ENCODE measurements at regions not wholly inside any gene's neighbourhood (a gene's known extent, or its start where the extent isn't known, plus 50 kb on each side); places are given as distances from the start of the nearest gene placed in this dataset.

GRCh38 chr20:58100731-58101356 is 127.6 kb downstream of the ANKRD60 start:
- CTCF ChIA-PET, result no interaction called here
- no peak for ATAC-seq (ENCODE audit: low read depth)
- POLR2A ChIA-PET (ENCODE audit: unreplicated experiment), result no interaction called here

More at GRCh38 chr20:58100731-58101356, 127.6 kb downstream of the ANKRD60 start:
- Histone ChIP-seq H3K23ac (ENCODE audit: low read depth, low read length) (no peak overlapping the region), H2AK5ac (ENCODE audit: low read depth, low read length) (no peak overlapping the region), H3K56ac (ENCODE audit: extremely low read depth, insufficient read depth, low read length) (no peak overlapping the region), H3K27ac (ENCODE audit: insufficient read depth, low read length) (no peak overlapping the region), H4K20me1 (ENCODE audit: insufficient read depth, low read length) (no peaks in the 10 kb centered on the region), H3K14ac (replicated peaks; ENCODE audit: low read depth, low read length) (no peak overlapping the region), H3K4me2 (ENCODE audit: low read depth, low read length) (no peak overlapping the region), H3K9me1 (ENCODE audit: insufficient read depth, low read length) (no peaks in the 10 kb centered on the region), H4K5ac (ENCODE audit: low read depth, low read length) (no peak overlapping the region), H3K4me3 (ENCODE audit: insufficient read depth, low read depth, low read length) (no peak overlapping the region), H2AK9ac (replicated peaks; ENCODE audit: low read depth, low read length, poor library complexity) (no peak overlapping the region), H3K9me3 (ENCODE audit: control insufficient read depth, insufficient read depth, low read length) (no peaks in the 10 kb centered on the region), H4K8ac (ENCODE audit: low read depth in 2 of 2, low read length in 2 of 2) (no peak overlapping the region), H3K27me3 (ENCODE audit: control insufficient read depth, insufficient read depth, low read length) (peaks cover 2% of the 10 kb centered on the region), H2BK120ac (ENCODE audit: low read depth, low read length) (no peak overlapping the region), H2BK20ac (ENCODE audit: low read depth, low read length) (no peak overlapping the region), H3K9ac (ENCODE audit: low read depth, low read length) (no peak overlapping the region), H2AFZ (replicated peaks; ENCODE audit: low read length, poor library complexity) (no peak overlapping the region), H3K36me3 (ENCODE audit: control insufficient read depth, insufficient read depth, low read length) (no peaks in the 10 kb centered on the region), H4K91ac (ENCODE audit: insufficient read depth, low read depth, low read length) (no peak overlapping the region), H3K4me1 (ENCODE audit: control insufficient read depth, insufficient read depth, low read length) (no peaks in the 10 kb centered on the region), H2BK15ac (ENCODE audit: low read depth, low read length) (no peak overlapping the region), H3K4ac (ENCODE audit: low read depth, low read length) (no peak overlapping the region), H3K18ac (ENCODE audit: low read depth, low read length) (no peak overlapping the region), H3K79me1 (ENCODE audit: low read depth in 1 of 2, low read length in 2 of 2) (no peaks in the 10 kb centered on the region), H2BK5ac (ENCODE audit: low read depth, low read length, poor library complexity, severe bottlenecking) (no peak overlapping the region)
- intact Hi-C loops (cut with micrococcal nuclease) (no loop called here), in situ Hi-C loops (cut with MboI; ENCODE audit: low sequenced_read_pairs) (no loop called here), dilution Hi-C loops (cut with HindIII; ENCODE audit: low sequenced_read_pairs, unreplicated experiment) (no loop called here)
- no peak for DNase-seq
- TF ChIP-seq RFX5 (IDR thresholded peaks at IDR 0.05; ENCODE audit: low read depth, low read length) (no peak), CEBPB (IDR thresholded peaks at IDR 0.05; ENCODE audit: low read depth, low read length) (no peak), MXI1 (IDR thresholded peaks at IDR 0.05; ENCODE audit: borderline replicate concordance, low read depth, low read length) (no peak)
- no CpG with 5 or more reads among the region's 7 CpGs for WGBS, 2 experiments (ENCODE audit: extremely low coverage in 2 of 2, insufficient read length in 1 of 2)
- no TSS peak for BruUV-seq (replicated peaks)

Measured in IMR-90 (cell line).